ENCODE measurements at regions not wholly inside any gene's neighbourhood (a gene's known extent, or its start where the extent isn't known, plus 50 kb on each side); places are given as distances from the start of the nearest gene placed in this dataset.

DNA sequence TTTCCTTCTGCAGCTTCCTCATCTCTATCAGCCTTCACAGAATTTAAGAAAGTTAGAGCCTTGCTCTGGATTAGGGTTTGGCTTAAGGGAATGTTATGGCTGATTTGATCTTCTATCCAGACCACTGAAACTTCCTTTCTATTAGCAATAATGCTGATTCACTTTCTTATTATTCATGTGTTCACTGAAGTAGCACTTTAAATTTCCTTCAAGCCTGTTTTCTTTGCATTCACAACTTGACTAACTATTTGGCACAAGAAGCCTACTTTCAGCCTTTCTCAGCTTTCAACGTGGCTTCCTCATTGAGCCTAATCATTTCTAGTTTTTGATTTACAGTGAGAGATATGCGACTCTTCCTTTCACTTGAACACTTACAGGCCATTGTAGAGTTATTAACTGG is 528.5 kb downstream of the PLPP3 start:
- CTCF ChIA-PET, result no interaction called here
- Mint-ChIP-seq H3K9me3 (no peaks in the 10 kb centered on the region), H3K27ac (no peak overlapping the region), H3K4me3 (no peak overlapping the region), H3K36me3 (no peaks in the 10 kb centered on the region), H3K27me3 (no peaks in the 10 kb centered on the region), H3K4me1 (no peaks in the 10 kb centered on the region)
- DNase-seq, result no peak

- Mint-ChIP-seq H3K9me3 (no peaks in the 10 kb centered on the region), H3K36me3 (no peaks in the 10 kb centered on the region), H3K27me3 (no peaks in the 10 kb centered on the region), H3K27ac (no peak overlapping the region), H3K4me3 (no peak overlapping the region), H3K4me1 (no peaks in the 10 kb centered on the region)
- no peak for DNase-seq
- CTCF ChIA-PET, result no interaction called here
Observed at GRCh38 chr1:56045477-56045876, 533.9 kb downstream of the PLPP3 start.

DNA sequence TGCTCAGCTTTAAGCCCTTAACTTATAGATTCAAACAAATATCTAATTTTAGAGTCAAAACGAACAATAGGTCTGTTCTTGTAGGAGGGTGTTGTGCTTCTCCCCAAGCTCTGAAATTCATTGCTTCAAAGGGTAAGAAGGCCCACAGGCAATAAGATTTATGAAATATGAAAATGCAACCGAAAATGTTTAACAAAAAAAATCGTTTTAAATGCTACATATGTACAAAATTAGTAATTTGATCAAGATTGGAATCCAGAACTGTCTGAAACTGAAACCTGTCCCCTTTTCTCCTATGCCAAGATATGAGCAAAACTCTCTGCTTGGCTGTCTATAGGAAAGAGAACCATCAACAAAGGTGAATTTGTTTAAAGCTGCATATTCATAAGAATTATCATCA is 534.3 kb downstream of the PLPP3 start:
- DNase-seq, result no peak
- CTCF ChIA-PET, result no interaction called here
- Mint-ChIP-seq H3K4me1 (no peaks in the 10 kb centered on the region), H3K27me3 (no peaks in the 10 kb centered on the region), H3K4me3 (no peak overlapping the region), H3K36me3 (no peaks in the 10 kb centered on the region), H3K9me3 (no peaks in the 10 kb centered on the region), H3K27ac (no peak overlapping the region)

- DNase-seq, result no peak
- peaks cover 3% of the 10 kb centered on the region for H3K9me3 Mint-ChIP-seq
- no peak overlapping the region for H3K4me3 Mint-ChIP-seq
- no peaks in the 10 kb centered on the region for H3K4me1 Mint-ChIP-seq
- H3K27me3 Mint-ChIP-seq, result no peaks in the 10 kb centered on the region
- no peak overlapping the region for H3K27ac Mint-ChIP-seq
- no peaks in the 10 kb centered on the region for H3K36me3 Mint-ChIP-seq
- CTCF ChIA-PET, result no interaction called here
Observed at GRCh38 chr1:56036479-56036878, 542.9 kb downstream of the PLPP3 start.

- CTCF ChIA-PET, result no interaction called here
- H3K4me1 Mint-ChIP-seq, result no peaks in the 10 kb centered on the region
- no peak for DNase-seq
- H3K4me3 Mint-ChIP-seq, result no peak overlapping the region
- no peaks in the 10 kb centered on the region for H3K36me3 Mint-ChIP-seq
- peaks cover 3% of the 10 kb centered on the region for H3K9me3 Mint-ChIP-seq
- H3K27me3 Mint-ChIP-seq, result no peaks in the 10 kb centered on the region
- no peak overlapping the region for H3K27ac Mint-ChIP-seq
Observed at GRCh38 chr1:56034847-56035481, 544.4 kb downstream of the PLPP3 start.

GRCh38 chr1:56034222-56034621 is 545.1 kb downstream of the PLPP3 start:
- H3K36me3 Mint-ChIP-seq, result no peaks in the 10 kb centered on the region
- H3K27ac Mint-ChIP-seq, result no peak overlapping the region
- no peaks in the 10 kb centered on the region for H3K4me1 Mint-ChIP-seq
- CTCF ChIA-PET, result no interaction called here
- no peak for DNase-seq
- H3K27me3 Mint-ChIP-seq, result no peaks in the 10 kb centered on the region
- H3K9me3 Mint-ChIP-seq, result peaks cover 3% of the 10 kb centered on the region
- no peak overlapping the region for H3K4me3 Mint-ChIP-seq

- H3K36me3 Mint-ChIP-seq, result no peaks in the 10 kb centered on the region
- CTCF ChIA-PET, result no interaction called here
- H3K9me3 Mint-ChIP-seq, result peaks cover 3% of the 10 kb centered on the region
- no peak overlapping the region for H3K27ac Mint-ChIP-seq
- H3K27me3 Mint-ChIP-seq, result no peaks in the 10 kb centered on the region
- no peak for DNase-seq
- H3K4me1 Mint-ChIP-seq, result no peaks in the 10 kb centered on the region
- no peak overlapping the region for H3K4me3 Mint-ChIP-seq
Observed at GRCh38 chr1:56033321-56034037, 545.9 kb downstream of the PLPP3 start.

GRCh38 chr1:56032096-56032676 is 547.2 kb downstream of the PLPP3 start:
- no peak overlapping the region for H3K27ac Mint-ChIP-seq

DNA sequence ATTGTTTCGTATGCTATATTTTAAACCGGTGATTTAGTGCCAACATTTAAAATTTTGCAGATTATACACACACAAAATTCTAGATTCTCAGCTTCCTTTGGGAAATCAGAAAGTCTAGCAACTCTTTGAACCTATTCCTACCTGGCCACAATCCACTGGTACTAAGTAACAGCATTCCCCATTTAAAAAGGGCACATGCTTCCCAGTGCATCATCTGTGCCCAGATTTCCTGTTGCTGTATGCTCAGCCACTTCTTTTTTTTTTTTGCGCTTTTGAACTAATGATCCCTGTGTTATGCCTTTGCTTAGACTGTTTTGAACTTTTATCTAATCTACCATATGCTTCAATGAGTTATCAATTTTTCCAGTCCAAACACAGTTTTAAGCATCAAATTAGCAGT is 548.4 kb downstream of the PLPP3 start:
- no peaks in the 10 kb centered on the region for H3K36me3 Mint-ChIP-seq
- no peaks in the 10 kb centered on the region for H3K4me1 Mint-ChIP-seq
- H3K27ac Mint-ChIP-seq, result no peak overlapping the region
- no peak for DNase-seq
- H3K9me3 Mint-ChIP-seq, result peaks cover 3% of the 10 kb centered on the region
- no peak overlapping the region for H3K4me3 Mint-ChIP-seq
- no peaks in the 10 kb centered on the region for H3K27me3 Mint-ChIP-seq
- CTCF ChIA-PET, result interaction anchor here (1.0 kb wide), 1 partner anchor 11 kb away, joined by 3 read pairs; no protein-coding TSS in a partner anchor

More at GRCh38 chr1:56032096-56032676, 547.2 kb downstream of the PLPP3 start:
- peaks cover under 1% of the 10 kb centered on the region for H3K9me3 Mint-ChIP-seq
- H3K4me1 Mint-ChIP-seq, result no peaks in the 10 kb centered on the region
- CTCF ChIA-PET, result no interaction called here
- H3K36me3 Mint-ChIP-seq, result no peaks in the 10 kb centered on the region
- H3K4me3 Mint-ChIP-seq, result no peak overlapping the region
- no peak for DNase-seq
- no peaks in the 10 kb centered on the region for H3K27me3 Mint-ChIP-seq

DNA sequence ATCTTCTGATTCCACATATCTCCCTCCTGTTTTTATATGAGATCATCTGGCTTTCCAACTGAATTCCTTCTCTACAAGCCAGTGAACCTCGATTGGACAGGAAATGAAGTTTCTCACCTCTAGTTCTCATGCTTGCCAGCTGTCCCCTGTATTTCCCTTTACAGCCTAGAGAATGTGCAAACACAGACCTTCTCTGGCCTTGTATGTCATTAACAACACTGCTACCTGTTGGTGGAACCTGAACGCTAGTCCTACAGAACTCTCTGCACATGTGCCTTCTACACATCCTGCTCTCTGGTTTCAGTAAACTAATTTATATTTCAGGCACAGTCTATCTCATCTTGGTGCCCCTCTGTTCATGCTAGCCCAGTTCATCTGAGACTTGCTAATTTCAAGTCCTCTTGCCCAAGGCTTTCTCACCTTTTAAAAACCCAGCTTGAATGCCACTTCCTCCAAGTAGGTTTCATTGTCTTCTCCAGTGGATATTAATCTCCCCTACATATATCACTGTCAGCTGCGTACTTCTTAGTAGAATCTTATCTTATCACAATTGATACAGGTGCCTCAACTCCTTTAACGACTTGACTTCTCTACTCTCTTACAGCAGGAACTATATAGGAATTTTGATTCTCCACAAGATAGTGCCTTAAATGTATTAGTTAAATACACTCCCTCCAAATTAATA is 549.9 kb downstream of the PLPP3 start:
- DNase-seq, result no peak
- H3K27me3 Mint-ChIP-seq, result no peaks in the 10 kb centered on the region
- CTCF ChIA-PET, result no interaction called here

GRCh38 chr1:56028911-56029310 is 550.5 kb downstream of the PLPP3 start:
- CTCF ChIA-PET, result no interaction called here
- Mint-ChIP-seq H3K9me3 (peaks cover 5% of the 10 kb centered on the region), H3K4me1 (no peaks in the 10 kb centered on the region), H3K27me3 (no peaks in the 10 kb centered on the region), H3K36me3 (no peaks in the 10 kb centered on the region), H3K4me3 (no peak overlapping the region), H3K27ac (no peak overlapping the region)
- no peak for DNase-seq

More for the DNA sequence above, 549.9 kb downstream of the PLPP3 start:
- H3K36me3 Mint-ChIP-seq, result no peaks in the 10 kb centered on the region
- H3K27ac Mint-ChIP-seq, result no peak overlapping the region
- no peak overlapping the region for H3K4me3 Mint-ChIP-seq
- H3K9me3 Mint-ChIP-seq, result peaks cover 3% of the 10 kb centered on the region
- no peaks in the 10 kb centered on the region for H3K4me1 Mint-ChIP-seq

DNA sequence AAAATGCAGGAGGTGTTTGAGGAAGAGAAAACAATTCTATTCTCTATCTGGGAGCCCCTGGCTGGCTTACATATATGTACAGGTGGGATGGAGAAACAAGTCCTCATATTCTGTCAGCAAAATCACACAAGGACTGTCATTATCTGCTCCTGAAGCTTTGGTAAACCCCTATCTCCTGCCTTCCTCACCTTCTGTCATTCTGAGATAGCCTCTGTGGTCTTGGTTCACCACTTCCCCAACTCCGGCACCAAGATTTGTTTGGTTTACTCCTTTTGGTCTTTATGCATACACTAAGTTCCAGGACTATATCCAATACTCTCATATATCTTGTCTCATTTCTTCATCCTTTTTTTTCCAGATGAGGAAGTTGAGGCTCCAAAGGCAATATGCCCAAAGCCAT is 551.1 kb downstream of the PLPP3 start:
- H3K4me3 Mint-ChIP-seq, result no peak overlapping the region

GRCh38 chr1:56025942-56026341 is 553.4 kb downstream of the PLPP3 start:
- no peaks in the 10 kb centered on the region for H3K4me1 Mint-ChIP-seq
- no peak for DNase-seq
- no peak overlapping the region for H3K4me3 Mint-ChIP-seq
- no peaks in the 10 kb centered on the region for H3K36me3 Mint-ChIP-seq
- H3K27me3 Mint-ChIP-seq, result no peaks in the 10 kb centered on the region
- no peak overlapping the region for H3K27ac Mint-ChIP-seq
- CTCF ChIA-PET, result no interaction called here
- peaks cover 12% of the 10 kb centered on the region for H3K9me3 Mint-ChIP-seq

More for the DNA sequence above, 551.1 kb downstream of the PLPP3 start:
- Mint-ChIP-seq H3K27me3 (no peaks in the 10 kb centered on the region), H3K9me3 (peaks cover 7% of the 10 kb centered on the region), H3K27ac (no peak overlapping the region), H3K36me3 (no peaks in the 10 kb centered on the region), H3K4me1 (no peaks in the 10 kb centered on the region)
- CTCF ChIA-PET, result no interaction called here
- DNase-seq, result no peak

DNA sequence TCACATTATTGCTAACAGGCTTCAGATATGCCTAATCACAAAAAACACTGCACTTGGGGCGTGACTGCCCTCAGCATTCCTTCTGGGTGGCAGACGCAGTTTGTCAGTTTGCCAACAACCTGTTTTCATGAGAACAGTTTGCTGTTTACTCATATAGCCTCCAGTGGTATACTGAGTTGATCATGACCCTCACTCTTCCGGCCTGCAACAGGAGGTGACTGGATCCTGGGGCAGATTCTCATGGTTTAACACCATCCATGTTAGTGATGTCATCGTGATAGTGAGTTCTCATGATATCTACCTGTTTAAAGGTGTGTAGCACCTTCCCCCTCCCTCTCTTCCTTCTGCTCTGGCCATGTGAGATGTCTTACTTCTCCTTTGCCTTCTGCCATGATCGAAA is 555.2 kb downstream of the PLPP3 start:
- no peaks in the 10 kb centered on the region for H3K27me3 Mint-ChIP-seq
- no peak overlapping the region for H3K4me3 Mint-ChIP-seq
- H3K4me1 Mint-ChIP-seq, result no peaks in the 10 kb centered on the region
- no peak for DNase-seq
- H3K9me3 Mint-ChIP-seq, result peaks cover 12% of the 10 kb centered on the region
- H3K36me3 Mint-ChIP-seq, result no peaks in the 10 kb centered on the region
- CTCF ChIA-PET, result no interaction called here
- H3K27ac Mint-ChIP-seq, result no peak overlapping the region
